SK-N-SH (cell line): ENCODE measurements at regions not wholly inside any gene's neighbourhood (a gene's known extent, or its start where the extent isn't known, plus 50 kb on each side); places are given as distances from the start of the nearest gene placed in this dataset.

Experiments
- CTCF ChIA-PET: fragments of 300-600, 350-600 bp; formaldehyde crosslinking; extraction: SDS; loops from one replicate; lab custom pipeline; 2021; lab: Yijun Ruan, JAX
- POLR2A ChIA-PET: fragments of 350-600 bp; sonication (Branson Sonifier 250); formaldehyde crosslinking; extraction: SDS; loops from one replicate; lab custom pipeline; 2020; ENCODE audit warnings: antibody characterized with exemption, inconsistent platforms; lab: Yijun Ruan, JAX
- DNase-seq: peaks from one replicate; pipeline ENCODE4 v3.0.0; 2012
- H2AFZ ChIP-seq: fragments of 200-600 bp; sonication (generic); 2 replicates; pipeline ENCODE4 v1.8.1; 2016; ENCODE audit warnings: antibody characterized with exemption, mild to moderate bottlenecking, low read depth
- H3F3A ChIP-seq: fragments of 200-600 bp; sonication (generic); replicated peaks from 2 replicates; pipeline ENCODE3; 2016; ENCODE audit warnings: antibody characterized with exemption, mild to moderate bottlenecking; ENCODE audit not compliant: insufficient read depth
- H3K27ac ChIP-seq, 2 experiments: fragments of 200-500 bp in 1 of 2; fragments of 200-600 bp in 1 of 2; sonication (Bioruptor generic) in 1 of 2; sonication (generic), shearing (Covaris generic) in 1 of 2; 2 replicates each; pipeline versions ENCODE4 v1.5.1 to v1.6.1; 2014 to 2016; ENCODE audit warnings: low read depth in 2 of 2, inconsistent platforms in 1 of 2, low read length in 1 of 2, mild to moderate bottlenecking in 1 of 2, mixed read lengths in 1 of 2
- H3K27me3 ChIP-seq: fragments of 200-600 bp; sonication (generic), shearing (Covaris generic); 2 replicates; pipeline ENCODE4 v1.6.1; 2016; ENCODE audit warnings: mixed run types; ENCODE audit not compliant: insufficient read depth
- H3K36me3 ChIP-seq, 2 experiments: fragments of 200-500 bp in 1 of 2; fragments of 200-600 bp in 1 of 2; sonication (Bioruptor generic) in 1 of 2; sonication (generic) in 1 of 2; replicated peaks in 1 of 2; 2 replicates each; pipeline versions ENCODE3 to v1.5.1; 2014 to 2016; ENCODE audit warnings: low read length in 1 of 2, mild to moderate bottlenecking in 1 of 2; ENCODE audit not compliant: insufficient read depth in 2 of 2, control insufficient read depth in 1 of 2
- H3K4me1 ChIP-seq, 2 experiments: fragments of 200-500 bp in 1 of 2; fragments of 200-600 bp in 1 of 2; sonication (Bioruptor generic) in 1 of 2; sonication (generic), shearing (Covaris generic) in 1 of 2; 2 replicates each; pipeline versions ENCODE4 v1.5.1 to v1.6.1; 2014 to 2016; ENCODE audit warnings: low read depth in 1 of 2, low read length in 1 of 2, mixed run types in 1 of 2; ENCODE audit not compliant: insufficient read depth in 2 of 2, control insufficient read depth in 1 of 2
- H3K4me2 ChIP-seq: fragments of 200-600 bp; sonication (generic), shearing (Covaris generic); 2 replicates; pipeline ENCODE4 v1.6.1; 2017; ENCODE audit warnings: mixed run types
- H3K4me3 ChIP-seq, 2 experiments: fragments of 200-500 bp in 1 of 2; fragments of 200-600 bp in 1 of 2; sonication (Bioruptor generic) in 1 of 2; sonication (generic), shearing (Covaris generic) in 1 of 2; 2 replicates each; pipeline versions ENCODE4 v1.5.1 to v1.8.1; 2014 to 2016; ENCODE audit warnings: low read depth in 2 of 2, inconsistent platforms in 1 of 2, low read length in 1 of 2, mild to moderate bottlenecking in 1 of 2, mixed read lengths in 1 of 2, moderate library complexity in 1 of 2
- H3K79me2 ChIP-seq: fragments of 200-600 bp; sonication (generic); 2 replicates; pipeline ENCODE4 v1.8.1; 2017; ENCODE audit warnings: mild to moderate bottlenecking; ENCODE audit not compliant: insufficient read depth
- H3K9ac ChIP-seq: fragments of 200-600 bp; sonication (generic); 2 replicates; pipeline ENCODE4 v1.6.1; 2017; ENCODE audit warnings: mixed run types
- H3K9me2 ChIP-seq: fragments of 200-600 bp; sonication (generic); 2 replicates; pipeline ENCODE4 v1.6.1; 2017; ENCODE audit warnings: mixed run types
- H3K9me3 ChIP-seq: fragments of 200-600 bp; sonication (generic); 2 replicates; pipeline ENCODE4 v1.6.1; 2017; ENCODE audit warnings: mixed run types, mild to moderate bottlenecking, moderate library complexity
- H4K20me1 ChIP-seq: fragments of 200-600 bp; sonication (generic); 2 replicates; pipeline ENCODE4 v1.6.1; 2017; ENCODE audit warnings: mild to moderate bottlenecking, mixed run types; ENCODE audit not compliant: insufficient read depth
- ELF1 ChIP-seq: IDR thresholded peaks from 2 replicates; pipeline ENCODE4 v1.4.0; 2012
- EP300 ChIP-seq, 2 experiments: IDR thresholded peaks; 2 replicates each; pipeline versions ENCODE4 v1.4.0 to v1.6.1; 2012; ENCODE audit warnings: borderline replicate concordance in 1 of 2, low read depth in 1 of 2, low read length in 1 of 2
- FOXJ3 ChIP-seq: sonication (generic); formaldehyde crosslinking; IDR thresholded peaks from 2 replicates; pipeline ENCODE4 v1.5.1; 2020; ENCODE audit warnings: mild to moderate bottlenecking, missing genetic modification reagents
- FOXM1 ChIP-seq: IDR thresholded peaks from 2 replicates; pipeline ENCODE4 v1.4.0; 2012; ENCODE audit warnings: low read depth, mild to moderate bottlenecking
- GATA2 ChIP-seq: sonication (generic); formaldehyde crosslinking; IDR thresholded peaks from 2 replicates; pipeline ENCODE4 v1.5.0; 2020; ENCODE audit warnings: mild to moderate bottlenecking, missing genetic modification reagents
- JUND ChIP-seq: IDR thresholded peaks from 2 replicates; pipeline ENCODE4 v1.4.0; 2012
- MEF2A ChIP-seq: IDR thresholded peaks from 2 replicates; pipeline ENCODE4 v1.4.0; 2012; ENCODE audit warnings: low read depth, borderline replicate concordance
- MXI1 ChIP-seq: IDR thresholded peaks from 2 replicates; pipeline ENCODE4 v1.6.1; 2012; ENCODE audit warnings: mild to moderate bottlenecking, low read depth, low read length, improper control_type of control experiment
- NFIC ChIP-seq: IDR thresholded peaks from 2 replicates; pipeline ENCODE4 v1.4.0; 2012; ENCODE audit warnings: borderline replicate concordance
- NRF1 ChIP-seq: IDR thresholded peaks from 2 replicates; pipeline ENCODE4 v1.6.1; 2012; ENCODE audit warnings: low read depth, mild to moderate bottlenecking, low read length
- PBX3 ChIP-seq: IDR thresholded peaks from 2 replicates; pipeline ENCODE4; 2012
- POLR2AphosphoS5 ChIP-seq: IDR thresholded peaks from 2 replicates; pipeline ENCODE4 v1.6.1; 2012; ENCODE audit warnings: low read depth, low read length
- RAD21 ChIP-seq: IDR thresholded peaks from 2 replicates; pipeline ENCODE4 v1.6.1; 2012; ENCODE audit warnings: mild to moderate bottlenecking, low read length
- RCOR1 ChIP-seq: fragments of 150-350 bp; IDR thresholded peaks from 2 replicates; pipeline ENCODE4 v1.6.1; 2017; ENCODE audit warnings: antibody characterized with exemption, low read length
- TAF1 ChIP-seq: IDR thresholded peaks from 2 replicates; pipeline ENCODE4 v1.6.1; 2012; ENCODE audit warnings: low read depth, mild to moderate bottlenecking, low read length, moderate library complexity, borderline replicate concordance
- TCF12 ChIP-seq: IDR thresholded peaks from 2 replicates; pipeline ENCODE4 v1.4.0; 2012
- USF1 ChIP-seq: IDR thresholded peaks from 2 replicates; pipeline ENCODE4 v1.4.0; 2012; ENCODE audit warnings: low read depth, borderline replicate concordance
- WGBS: methylation state at CpG from one replicate; pipeline ENCODE4 v1.1.6; 2017; ENCODE audit warnings: low lambda C conversion rate; 5-methylcytosine and 5-hydroxymethylcytosine counted together

- Histone ChIP-seq H3K4me1 (no peaks in the 10 kb centered on the region), H3K9me3 (no peaks in the 10 kb centered on the region), H3K27me3 (no peaks in the 10 kb centered on the region), H3K9me2 (no peaks in the 10 kb centered on the region), H3K79me2 (no peaks in the 10 kb centered on the region), H3K27ac (no peak overlapping the region), H4K20me1 (no peaks in the 10 kb centered on the region), H3K9ac (no peak overlapping the region), H2AFZ (no peak overlapping the region), H3K4me3 (no peak overlapping the region), H3F3A (no peaks in the 10 kb centered on the region), H3K4me2 (no peak overlapping the region), H3K36me3 (peaks cover 0 to 4% of the 10 kb centered on the region in 2 experiments)
- DNase-seq, result no peak
- POLR2A ChIA-PET, result no interaction called here
- no peak for TF ChIP-seq TAF1
- TF ChIP-seq PBX3, result no peak
- TF ChIP-seq RAD21, result no peak
- no peak for TF ChIP-seq MEF2A
- no peak for TF ChIP-seq NFIC
- TF ChIP-seq FOXM1, result no peak
- no peak for TF ChIP-seq ELF1
- no peak for TF ChIP-seq NRF1
- TF ChIP-seq GATA2, result no peak
- no peak for TF ChIP-seq RCOR1
- no peak for TF ChIP-seq USF1
- TF ChIP-seq TCF12, result no peak
- TF ChIP-seq POLR2AphosphoS5, result no peak
- TF ChIP-seq EP300 (IDR thresholded peaks at IDR 0.05; ENCODE audit: borderline replicate concordance in 1 of 2, low read depth in 1 of 2, low read length in 1 of 2), result no peak
- WGBS, result 35% methylated on average over 1 of the region's 1 CpG
- CTCF ChIA-PET, result no interaction called here
These were observed 486.9 kb downstream of the LRRIQ3 start for GRCh38 chr1:73711089-73711488.

- TF ChIP-seq FOXJ3 (CRISPR knock-in tag) (no peak), MXI1 (no peak), JUND (no peak), NFIC (no peak)
- POLR2A ChIA-PET, result no interaction called here
- 13% methylated on average over 1 of the region's 1 CpG for WGBS
- no peaks in the 10 kb centered on the region for H3K9me3 ChIP-seq
- H3K4me3 ChIP-seq, result no peak overlapping the region
- H3K27me3 ChIP-seq, result no peaks in the 10 kb centered on the region
- no peak overlapping the region for H3K4me2 ChIP-seq
- H3K9me2 ChIP-seq, result no peaks in the 10 kb centered on the region
- no peaks in the 10 kb centered on the region for H3K4me1 ChIP-seq
- no peaks in the 10 kb centered on the region for H3F3A ChIP-seq
- no peaks in the 10 kb centered on the region for H3K79me2 ChIP-seq
- no peak overlapping the region for H3K9ac ChIP-seq
- no peaks in the 10 kb centered on the region for H4K20me1 ChIP-seq
- peaks cover 0 to 1% of the 10 kb centered on the region in 2 experiments for H3K36me3 ChIP-seq
- H3K27ac ChIP-seq, result no peak overlapping the region
- H2AFZ ChIP-seq, result no peak overlapping the region
- CTCF ChIA-PET, result no interaction called here
- no peak for DNase-seq
These were observed 496.1 kb downstream of the LRRIQ3 start for GRCh38 chr1:73701826-73702225.
